ENCODE measurements at regions not wholly inside any gene's neighbourhood (a gene's known extent, or its start where the extent isn't known, plus 50 kb on each side); places are given as distances from the start of the nearest gene placed in this dataset.
"Not testable (repeated sequence)": the region's sequence is repeated elsewhere in the genome, so short reads cannot be mapped to it uniquely, and the experiment has no call there.

DNA sequence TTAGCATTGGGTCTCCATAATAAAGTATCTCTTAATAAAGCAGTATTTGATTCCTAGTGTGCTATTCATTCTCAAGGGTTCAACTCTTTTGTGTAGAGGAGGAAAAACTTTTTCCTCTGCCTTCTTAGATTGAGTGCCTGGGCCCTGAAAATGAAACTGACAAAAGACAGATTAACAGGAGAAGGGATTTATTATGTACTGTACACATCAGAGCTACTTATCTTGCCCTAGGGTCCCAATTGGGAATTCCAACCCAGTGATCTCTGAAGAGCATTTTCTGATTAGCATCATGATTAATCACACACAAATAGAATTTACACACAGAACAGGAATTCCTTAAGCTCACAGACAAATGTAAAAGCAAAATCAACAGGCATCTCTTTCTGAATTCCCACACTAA lies 128.9 kb downstream of the CD164 start:
- DNase-seq: peak; percentile 29

DNA sequence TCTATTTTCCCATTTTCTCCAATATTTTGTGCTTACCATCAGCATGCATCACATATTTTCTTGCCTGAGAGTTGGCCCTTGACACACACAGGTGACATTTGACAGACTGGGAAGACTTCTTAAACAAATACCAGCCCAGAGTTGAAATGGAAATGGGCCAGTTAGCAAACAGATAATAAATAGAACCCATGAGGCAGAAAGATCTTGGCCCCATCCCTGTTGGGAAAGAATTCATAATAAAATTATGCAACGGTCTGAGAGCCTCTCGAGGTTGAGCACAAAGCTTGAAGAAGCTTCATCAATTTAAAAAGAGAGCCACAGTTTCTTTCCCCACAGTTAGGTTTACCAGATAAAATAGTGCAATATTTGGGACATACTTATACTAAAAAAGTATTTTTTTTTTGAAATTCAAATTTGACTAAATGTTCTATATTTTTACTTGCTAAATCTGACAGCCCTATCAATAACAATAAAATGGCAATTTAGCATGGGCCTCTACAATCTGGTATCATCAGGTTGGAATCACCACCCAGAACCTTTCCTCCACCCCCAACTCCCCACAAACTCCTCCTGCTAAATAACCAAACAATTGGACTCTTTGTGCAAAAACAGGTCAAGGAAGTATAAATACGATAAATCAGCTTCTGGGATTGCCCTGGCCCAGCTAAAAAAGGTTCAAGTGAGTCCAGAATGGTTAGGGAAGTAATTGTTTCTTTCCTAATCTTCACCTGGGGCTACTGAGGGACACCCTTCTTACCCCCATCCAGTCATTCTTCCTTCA lies 129.8 kb downstream of the CD164 start:
- DNase-seq: no peak

DNA sequence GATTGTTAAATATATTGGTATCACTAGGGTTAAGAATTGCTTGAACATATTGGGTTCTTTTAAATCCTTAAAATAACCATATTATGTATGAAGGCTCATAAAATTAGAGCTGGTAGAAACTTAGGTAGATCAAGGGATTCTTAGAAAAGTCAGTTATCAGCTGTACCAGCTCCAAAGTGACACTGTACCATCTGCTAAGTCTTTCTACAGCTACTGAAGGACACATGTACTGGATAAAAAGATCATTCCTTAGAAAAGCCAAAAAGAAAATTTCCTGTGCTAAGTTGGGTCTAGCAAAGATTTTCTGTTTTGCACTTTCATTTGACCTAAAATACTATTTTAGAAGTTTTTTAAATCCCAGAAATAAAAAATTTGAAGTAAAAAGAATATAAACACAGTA lies 130.4 kb downstream of the CD164 start:
- DNase-seq: no peak

DNA sequence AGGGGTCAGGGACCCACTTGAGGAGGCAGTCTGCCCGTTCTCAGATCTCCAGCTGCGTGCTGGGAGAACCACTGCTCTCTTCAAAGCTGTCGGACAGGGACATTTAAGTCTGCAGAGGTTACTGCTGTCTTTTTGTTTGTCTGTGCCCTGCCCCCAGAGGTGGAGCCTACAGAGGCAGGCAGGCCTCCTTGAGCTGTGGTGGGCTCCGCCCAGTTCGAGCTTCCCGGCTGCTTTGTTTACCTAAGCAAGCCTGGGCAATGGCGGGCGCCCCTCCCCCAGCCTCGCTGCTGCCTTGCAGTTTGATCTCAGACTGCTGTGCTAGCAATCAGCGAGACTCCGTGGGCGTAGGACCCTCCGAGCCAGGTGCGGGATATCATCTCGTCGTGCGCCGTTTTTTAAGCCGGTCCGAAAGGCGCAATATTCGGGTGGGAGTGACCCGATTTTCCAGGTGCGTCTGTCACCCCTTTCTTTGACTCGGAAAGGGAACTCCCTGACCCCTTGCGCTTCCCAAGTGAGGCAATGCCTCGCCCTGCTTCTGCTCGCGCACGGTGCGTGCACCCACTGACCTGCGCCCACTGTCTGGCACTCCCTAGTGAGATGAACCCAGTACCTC lies 131.6 kb downstream of the CD164 start:
- DNase-seq: not testable (repeated sequence)

DNA sequence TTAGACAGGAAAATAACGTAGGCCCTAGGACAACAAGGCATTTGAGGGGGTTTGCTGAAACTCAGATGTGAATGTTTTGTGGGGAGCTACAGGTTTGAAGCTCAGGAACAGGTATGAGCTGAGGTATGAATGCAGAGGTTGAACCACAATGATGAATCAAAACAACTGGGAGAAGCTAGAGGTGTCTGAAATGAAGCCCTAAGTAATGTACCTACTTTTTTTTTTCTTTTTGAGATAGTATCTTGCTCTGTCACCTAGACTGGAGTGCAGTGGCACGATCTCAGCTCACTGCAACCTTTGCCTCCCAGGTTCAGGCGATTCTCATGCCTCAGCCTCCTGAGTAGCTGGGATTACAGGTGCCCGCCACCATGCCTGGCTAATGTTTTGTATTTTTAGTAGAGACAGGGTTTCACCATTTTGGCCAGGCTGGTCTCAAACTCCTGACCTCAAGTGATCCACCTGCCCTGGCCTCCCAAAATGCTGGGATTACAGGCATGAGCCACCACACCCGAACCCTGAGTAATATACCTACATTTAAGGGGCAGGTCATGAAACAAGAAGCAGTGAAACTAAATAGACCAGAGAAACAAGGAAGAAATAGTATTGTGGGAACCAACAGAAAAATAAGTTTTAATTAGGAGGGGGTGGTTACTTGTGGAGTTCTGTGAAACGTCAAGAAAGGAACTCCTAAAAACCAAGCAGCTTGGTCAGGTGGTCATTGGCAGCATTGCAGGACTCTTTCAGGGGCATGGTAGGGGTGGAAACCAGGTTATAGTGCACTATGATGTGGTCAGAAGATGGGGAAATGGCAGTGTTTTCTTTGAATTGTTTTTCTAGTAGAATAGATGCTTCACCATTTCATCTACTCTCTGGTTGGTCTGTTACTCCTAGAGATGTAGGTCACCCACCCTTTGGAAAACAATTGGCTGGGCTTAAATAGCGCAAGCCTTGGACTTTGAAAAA lies 138.1 kb downstream of the CD164 start:
- DNase-seq: no peak

DNA sequence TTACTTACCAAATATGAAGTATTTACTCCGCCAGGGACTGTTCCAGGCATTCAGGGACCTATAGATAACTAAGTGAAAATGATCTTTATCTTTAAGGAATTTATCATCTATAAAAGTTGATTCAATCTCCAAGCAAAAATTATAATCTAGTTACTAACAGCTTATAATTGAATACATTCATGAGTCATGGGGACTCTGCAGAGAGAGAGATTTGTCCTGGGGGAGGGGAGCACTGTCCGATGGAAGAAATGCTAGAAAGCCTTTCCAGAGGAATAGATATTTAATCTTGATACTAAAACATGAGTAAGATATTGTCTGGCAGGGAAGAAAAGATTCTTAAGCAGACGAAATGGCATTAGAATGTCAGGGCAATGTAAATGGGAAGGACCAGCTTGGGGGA lies 139.3 kb downstream of the CD164 start:
- peak; percentile 31 for DNase-seq

DNA sequence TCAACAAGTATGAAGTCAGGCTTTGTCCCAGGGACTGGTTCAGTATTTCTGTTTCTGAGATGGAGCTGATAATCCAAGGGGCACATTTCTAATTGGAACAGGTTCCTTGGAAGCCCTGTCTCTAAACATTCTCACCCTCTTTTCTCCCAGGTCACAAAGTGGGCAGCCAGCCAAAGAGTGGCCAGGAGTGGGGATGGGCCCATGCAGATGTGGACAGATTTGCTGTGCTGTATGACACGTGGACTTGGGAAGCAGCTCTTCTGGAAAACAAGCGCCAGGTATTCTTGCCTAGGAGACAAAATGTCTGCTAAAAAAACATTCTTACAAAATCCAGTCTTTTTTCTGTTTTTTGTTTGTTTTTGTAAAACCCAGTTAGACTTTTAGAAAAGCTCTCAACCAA lies 140.2 kb downstream of the CD164 start:
- no peak for DNase-seq

DNA sequence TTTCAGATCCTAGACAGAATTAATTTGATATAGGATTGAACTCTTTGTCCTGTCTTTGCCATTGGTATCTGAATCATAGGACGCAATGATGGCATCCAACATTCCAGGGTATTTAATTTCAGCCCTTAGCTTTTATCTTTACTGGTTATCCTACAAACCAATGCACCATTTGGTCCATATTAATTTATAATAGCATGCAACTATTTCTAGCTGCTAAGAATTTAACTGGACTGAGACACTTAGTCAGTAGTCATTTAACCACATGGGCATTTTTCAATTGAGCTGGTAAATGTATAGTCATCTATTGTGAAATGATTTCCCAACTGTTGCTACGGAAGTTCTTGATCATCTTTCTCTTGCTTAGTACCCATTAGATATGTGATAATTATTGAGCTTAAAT lies 141.1 kb downstream of the CD164 start:
- DNase-seq: peak; percentile 48

DNA sequence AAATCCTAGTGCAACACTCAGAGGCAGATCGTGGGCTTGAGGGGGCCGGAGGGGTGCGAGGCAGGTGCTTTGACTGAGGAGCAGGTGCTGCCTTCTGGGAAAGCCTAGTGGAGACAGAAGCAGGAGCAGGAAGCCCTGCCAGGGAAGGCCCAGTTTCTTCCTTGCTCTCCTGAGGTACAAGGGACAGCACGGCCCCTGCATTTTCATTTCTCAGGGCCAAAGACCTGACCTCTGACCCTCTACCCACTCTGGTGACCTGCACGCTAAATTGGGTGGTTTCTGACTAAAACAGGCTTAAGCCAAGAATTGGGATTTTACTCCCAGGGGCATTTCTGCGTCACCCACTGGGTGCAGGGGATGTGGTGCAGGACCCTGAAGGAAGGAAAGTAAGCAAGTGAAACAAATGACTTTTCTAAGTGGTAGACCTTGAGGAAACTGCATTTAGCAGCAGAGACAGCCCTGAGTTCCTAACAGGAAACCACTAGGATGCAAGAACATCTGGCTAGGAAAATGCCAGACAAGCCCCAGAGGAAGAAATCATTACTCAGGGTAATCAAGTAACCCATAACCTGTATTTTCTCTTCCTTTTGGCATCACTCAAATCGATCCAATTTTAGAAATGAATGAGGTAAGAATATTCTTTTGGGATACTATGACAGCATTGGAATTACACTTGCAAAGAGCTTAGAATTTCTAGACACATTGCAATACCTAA lies 141.7 kb downstream of the CD164 start:
- no peak for DNase-seq

DNA sequence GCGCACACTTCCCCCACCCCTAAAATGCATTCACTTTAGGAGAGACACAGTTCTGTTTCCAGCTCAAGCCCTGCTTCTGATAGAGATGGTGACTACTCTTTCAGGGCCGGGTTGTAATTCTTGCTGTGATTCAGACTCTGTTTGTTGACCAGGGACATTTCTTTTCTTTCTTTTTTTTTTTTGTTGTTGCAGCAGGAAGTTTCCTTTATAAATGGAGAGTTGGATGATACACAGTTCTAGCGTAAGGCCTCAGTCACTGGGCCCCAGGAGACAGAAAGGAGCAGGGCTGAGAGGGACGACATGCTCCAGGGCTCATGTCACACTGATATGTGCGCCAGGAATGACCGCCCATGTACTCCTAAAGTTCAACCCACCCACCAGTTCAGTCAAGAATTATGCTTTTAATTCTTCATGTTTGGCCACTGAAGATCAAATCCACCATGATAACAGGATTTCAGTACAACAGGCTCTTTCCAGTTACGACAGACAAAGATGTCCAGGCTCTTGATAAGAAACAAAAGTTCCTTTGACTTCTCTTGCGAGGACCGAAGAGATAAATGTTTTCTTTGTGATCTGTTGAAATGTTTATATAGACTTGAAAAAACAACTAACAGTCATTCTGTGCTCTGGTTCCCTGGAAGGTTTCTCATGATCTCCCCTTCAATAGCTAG lies 142.5 kb downstream of the CD164 start:
- DNase-seq: no peak

DNA sequence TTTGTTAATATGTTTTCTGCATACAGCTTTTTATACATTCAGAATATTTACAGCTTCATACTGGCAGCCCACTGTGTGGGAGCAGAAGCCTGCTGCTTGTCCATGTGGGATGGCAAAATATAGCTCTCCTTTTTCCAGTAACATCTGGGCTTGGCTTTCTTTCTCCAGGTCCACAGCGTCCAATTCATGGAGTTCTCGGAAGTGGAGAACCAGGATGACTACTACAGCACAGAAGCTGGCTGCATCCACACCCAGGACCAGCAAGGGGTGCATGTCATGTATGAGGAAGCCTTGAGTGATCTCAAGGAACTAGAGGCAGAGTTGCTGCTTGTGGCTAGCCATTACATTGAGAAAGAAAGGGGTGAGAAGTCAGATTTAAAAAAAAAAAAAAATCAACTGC lies 143.1 kb downstream of the CD164 start:
- no peak for DNase-seq

DNA sequence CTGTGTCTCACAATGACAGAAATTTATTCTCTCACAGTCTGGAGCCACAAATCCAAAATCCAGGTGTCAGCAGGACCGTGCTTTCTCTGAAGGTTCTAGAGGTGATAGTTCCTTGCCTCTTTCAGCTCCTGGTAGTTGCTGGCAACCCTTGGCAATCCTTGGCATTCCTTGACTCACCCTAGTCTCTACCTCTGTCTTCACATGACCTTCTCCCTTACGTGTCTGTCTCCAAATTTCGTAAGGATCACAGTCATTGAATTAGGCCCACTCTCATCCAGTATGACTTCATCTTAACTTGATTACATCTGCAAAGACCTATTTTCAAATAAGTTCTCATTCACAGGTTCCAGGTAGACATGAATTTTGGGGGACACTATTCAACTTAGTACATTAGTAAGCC lies 143.1 kb downstream of the CEP57L1 start:
- no peak for DNase-seq

DNA sequence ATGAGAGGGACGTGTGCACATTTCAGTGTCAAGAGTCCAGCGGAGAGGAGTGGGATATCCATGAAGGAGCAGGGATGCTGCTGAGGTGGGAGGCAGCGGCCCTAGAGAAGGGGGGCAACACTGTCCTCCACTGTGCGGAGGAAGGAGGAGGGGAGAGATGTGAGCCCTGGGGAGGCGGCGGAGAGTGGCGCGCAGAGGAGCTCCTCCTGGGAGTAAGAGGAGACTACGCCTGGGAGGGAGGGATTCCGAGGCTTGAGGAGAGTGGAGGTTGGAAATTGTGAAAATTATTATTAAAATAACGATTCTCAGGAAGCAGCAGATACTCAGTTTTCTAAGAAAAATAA lies 142.7 kb downstream of the CEP57L1 start:
- DNase-seq: no peak

DNA sequence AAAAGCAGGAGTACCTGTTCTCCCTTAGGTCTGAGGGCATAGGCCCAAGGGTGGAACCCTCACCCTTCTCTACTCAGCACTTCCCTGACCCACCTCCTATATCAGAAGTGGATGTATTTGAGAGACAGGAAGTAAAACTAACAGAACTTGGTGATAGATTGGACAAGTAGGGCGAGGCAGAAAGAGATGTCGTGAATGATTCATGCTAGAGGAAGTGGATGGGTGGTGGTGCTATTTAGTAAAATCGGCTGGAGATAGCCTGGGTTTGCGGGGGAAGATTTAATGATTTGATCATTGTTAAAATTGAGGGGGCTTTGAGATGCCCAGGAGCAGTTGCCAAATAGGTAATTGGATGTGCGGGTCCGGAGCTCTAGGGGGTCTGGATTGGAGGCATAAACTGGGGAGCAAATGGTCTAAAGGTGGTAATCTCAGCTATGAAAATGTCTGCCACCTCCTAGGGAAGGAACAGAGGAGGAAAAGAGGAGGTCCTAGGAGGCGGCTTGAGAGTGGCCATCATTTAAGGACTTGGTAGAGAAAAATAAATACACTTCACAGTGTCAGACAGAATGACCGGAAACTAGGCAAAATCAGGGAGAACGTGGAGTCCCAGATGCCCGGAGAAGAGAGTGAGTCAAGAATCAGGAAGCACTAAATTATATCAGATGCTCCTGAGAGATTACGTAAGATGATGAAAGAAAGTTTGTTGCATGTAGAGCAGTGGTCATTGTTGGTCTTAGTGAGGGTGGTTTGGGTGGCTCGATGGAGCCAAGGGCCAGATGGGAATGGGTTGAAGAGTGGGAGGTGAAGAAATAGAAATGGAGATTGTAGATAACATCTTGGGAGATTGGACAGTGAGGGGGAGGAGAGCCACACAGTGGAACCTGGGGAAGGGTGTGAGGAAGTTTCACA lies 142.0 kb downstream of the CEP57L1 start:
- DNase-seq: peak; percentile 43

DNA sequence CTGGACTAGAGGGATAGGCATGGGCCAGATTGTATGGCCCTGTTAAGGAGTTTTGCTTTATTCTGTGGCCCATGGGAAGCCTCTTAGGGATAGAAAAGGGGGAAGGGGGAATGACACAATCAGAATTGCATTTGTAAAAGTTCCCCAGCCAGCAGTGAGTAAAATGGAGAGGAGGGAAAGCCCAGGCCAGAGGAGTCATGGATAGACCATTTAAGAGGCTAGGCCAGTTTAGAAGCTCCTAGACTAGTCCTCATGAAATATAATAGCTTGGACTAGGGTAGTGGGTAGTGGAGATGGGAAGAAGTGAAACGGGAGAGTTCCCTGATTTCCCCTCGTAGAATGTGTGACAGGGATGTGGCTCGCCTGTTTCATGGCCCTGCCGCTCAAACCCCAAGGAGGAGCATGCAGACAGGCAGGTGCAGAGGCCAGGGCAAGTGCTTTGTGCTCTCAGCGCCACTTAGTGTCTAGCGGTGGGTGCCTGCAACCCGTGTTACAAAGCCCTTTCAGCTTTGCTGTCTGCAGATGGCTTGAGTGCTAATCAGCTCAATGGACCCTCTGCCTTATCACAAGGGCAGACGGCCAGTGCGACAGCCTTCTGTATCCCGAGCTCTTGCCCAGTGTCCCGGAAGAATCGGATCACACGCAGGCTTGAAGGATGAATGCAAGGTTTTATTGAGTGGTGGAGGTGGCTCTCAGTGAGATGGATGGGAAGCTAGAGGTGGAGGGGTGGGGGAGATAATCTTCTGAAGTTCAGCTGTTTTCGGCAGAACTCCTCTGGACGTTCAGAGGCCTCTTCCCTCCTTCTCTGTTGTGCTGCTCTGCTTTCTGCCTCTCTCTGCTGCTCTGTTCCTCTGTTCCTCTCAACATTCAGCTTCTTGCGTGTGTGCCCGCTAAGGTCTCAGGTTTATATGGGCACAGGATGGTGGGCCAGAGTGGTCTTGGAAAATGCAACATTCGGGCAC lies 141.1 kb downstream of the CEP57L1 start:
- no peak for DNase-seq

DNA sequence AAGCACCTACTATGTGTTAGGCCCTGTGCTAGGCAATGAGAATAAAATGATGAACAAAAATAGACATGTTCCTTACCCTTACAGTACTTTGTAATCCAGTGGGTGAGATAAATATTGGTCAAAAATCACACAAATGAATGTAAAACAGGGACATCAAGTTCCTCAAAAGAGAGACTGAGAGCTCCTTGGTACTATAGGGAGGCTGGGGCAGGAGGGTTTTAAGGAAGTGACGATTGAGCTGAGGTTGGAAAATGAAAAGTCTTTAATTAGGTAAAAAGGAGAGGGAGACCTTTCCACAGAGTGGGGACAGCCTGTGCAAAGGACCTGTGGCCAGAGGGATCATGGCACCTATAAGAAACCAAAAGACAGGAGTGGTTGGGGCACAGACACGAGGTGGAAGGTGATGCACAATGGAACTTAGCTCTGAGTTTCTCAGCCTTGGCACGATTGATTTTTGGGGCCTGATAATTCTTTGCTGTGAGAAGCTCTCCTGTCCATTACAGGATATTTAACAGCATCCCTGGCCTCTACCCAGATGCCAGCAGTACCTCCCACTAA lies 140.3 kb downstream of the CEP57L1 start:
- DNase-seq: no peak

DNA sequence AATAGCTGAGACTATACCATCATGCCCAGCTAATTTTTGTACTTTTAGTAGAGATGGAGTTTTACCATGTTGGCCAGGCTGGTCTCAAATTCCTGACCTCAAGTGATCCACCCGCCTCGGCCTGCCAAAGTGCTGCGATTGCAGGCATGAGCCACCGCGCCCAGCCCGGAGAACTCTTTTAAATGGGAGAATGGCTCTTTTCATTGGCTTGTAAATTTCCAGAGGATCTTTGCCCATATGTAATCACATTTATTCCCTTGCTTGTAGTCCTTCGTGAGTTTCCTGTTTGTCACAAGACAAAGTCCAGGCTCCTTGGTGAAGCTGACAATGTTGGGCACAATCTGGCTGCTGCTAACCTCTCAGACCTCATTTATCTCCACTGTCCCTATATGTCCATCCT lies 135.1 kb downstream of the CEP57L1 start:
- DNase-seq: no peak

DNA sequence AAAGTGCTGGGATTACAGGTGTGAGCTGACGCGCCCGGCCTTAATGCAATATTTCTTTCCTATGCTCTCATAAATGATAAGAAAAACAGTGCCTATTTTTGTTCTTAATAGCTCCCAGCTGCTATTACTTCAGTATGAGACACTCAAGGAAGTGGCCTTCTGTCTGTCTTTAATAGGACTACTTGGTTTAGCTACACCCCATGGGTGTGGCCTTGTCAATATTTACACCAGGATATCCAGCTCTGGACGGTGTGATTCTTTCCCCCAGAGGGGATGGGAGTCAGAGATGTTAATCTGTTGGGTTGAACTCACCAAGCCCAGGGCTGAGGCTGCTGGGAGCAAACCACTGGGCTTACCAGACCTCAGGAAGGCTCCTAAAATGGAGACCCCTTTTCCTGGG lies 134.2 kb downstream of the CEP57L1 start:
- DNase-seq: no peak

DNA sequence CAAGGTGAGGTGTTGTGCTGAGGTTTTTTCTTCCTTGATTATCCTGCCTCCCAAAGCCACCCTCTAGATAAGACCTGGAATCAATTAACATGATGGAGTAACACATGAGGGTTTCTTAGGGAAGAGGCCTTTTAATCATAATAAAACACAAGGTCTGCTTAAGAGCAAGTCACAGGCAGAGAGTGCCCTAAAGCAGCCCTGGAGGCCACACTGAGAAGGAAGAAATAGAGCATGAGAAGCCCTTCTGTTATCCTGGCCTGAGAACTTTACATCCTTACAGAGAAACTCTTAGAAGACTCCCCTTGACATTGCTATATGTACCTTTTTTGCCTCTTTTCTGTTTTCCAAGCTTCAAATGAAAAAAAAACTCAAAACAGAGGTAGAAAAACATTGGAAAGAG lies 132.3 kb downstream of the CEP57L1 start:
- no peak for DNase-seq

DNA sequence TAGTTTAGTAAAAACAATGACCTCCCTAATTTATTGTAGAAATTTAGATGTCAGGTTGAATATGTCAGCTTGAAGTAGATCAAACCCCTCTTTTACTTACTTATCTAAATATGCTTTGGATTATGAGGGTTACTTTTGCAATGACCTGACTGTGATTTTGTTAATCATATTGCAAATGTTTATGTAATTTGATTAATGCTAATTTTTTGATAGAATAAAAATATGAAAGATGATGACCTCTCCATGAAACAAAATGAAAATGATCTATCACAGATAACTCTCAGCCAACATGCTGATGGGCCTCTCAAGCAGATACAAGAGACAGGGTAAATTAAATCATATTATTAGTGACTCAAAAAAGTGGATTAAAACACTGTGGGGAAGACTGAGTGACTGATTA lies 131.0 kb downstream of the CEP57L1 start:
- DNase-seq: no peak

All from EL (cell line).